ENCODE measurements at regions not wholly inside any gene's neighbourhood (a gene's known extent, or its start where the extent isn't known, plus 50 kb on each side); places are given as distances from the start of the nearest gene placed in this dataset.

DNA sequence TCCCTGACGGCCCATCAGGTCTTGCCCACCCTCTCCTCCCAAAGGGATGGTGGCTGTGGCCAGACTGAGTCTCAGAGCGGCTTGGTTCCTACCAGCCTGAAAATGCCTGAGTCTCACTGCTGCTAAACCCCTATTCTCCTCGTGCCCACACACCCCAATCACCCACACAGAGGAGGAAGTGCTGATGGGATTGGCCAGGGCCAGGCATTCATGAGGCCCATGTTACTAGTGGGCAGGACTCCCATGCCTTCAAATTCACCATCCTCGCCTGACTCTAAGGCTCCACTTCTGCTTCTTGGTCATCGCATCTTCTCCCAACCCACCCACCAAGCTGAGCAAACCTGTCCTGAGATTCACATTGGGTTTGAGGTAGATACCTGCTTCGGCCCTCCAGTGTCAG, 80.1 kb upstream of the CST7 start:
- DNase-seq (ENCODE audit: low spot score) = no peak

GRCh38 chr20:24870057-24870456, 79.0 kb upstream of the CST7 start:
- DNase-seq (ENCODE audit: low spot score) = no peak

DNA sequence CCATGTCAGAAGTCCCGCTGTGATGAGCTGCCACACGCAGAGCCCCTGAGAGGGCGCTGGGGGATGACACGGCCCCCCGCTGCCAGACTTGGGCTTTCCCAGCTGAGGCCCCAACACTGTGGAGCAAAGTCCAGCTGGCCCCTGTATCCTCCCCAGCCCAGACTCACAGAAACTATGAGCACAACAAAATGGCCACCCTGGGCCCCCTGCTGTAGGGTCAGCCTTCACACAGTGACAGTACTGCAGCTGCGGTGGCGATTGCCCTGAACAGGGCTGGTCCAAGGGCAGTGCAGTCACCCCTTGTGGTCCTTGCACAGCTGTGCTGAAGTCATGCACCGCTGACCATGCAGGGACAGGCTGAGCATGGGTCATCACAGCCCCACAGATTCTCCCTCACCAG, 78.2 kb upstream of the CST7 start:
- no peak for DNase-seq (ENCODE audit: low spot score)

GRCh38 chr20:24871480-24872213, 77.4 kb upstream of the CST7 start:
- no peak for DNase-seq (ENCODE audit: low spot score)

GRCh38 chr20:24872291-24873024, 76.6 kb upstream of the CST7 start:
- DNase-seq (ENCODE audit: low spot score) = no peak

DNA sequence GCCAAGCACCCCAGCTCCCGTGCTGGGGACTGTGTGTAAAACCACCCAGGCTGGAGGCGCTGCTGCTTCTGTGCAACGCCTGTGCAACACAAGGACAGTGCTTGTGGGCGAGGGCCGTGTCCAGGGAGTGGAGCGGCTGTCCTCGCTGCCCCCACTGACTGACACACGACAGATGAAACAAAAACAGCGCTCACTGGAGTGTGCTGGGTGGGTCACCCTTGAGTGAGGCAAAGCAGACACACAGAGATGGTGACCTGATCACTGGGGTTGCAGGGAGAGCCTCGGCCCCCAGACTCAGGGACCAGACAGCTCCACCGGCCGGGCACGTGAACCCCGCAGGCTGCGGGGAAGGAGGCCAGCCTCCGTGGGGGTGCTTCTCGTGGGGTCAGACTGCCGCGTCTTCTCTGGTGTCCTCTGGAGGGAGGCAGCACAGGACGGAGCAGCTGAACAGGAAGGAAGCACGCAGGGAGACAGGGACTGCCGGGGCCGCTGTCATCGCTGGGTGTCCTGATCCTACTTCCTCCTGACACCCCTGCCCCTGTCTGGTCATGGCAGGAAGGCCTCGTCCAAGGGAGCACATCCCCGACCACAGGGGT, 75.9 kb upstream of the CST7 start:
- no peak for DNase-seq (ENCODE audit: low spot score)

GRCh38 chr20:24875078-24875477, 74.0 kb upstream of the CST7 start:
- no peak for DNase-seq (ENCODE audit: low spot score)

- DNase-seq (ENCODE audit: low spot score) = no peak
These were observed 71.4 kb upstream of the CST7 start for GRCh38 chr20:24877652-24878051.

DNA sequence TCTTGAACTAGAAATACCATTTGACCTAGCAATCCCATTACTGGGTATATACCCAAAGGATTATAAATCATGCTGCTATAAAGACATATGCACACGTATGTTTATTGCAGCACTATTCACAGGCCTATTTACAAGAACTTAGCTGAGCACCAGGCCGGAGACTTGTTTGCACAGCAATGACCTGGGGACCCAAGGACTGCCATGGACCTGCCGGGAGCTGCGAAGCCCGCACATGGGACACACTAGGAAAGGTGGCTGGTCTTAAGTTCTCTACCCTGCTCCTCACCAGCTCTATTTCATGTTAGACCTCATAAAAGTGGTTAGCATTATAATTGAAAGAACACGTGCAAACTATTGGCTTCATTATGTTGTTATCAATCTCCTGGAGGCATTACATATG, 70.4 kb upstream of the CST7 start:
- DNase-seq (ENCODE audit: low spot score) = no peak

GRCh38 chr20:24879875-24880274, 69.2 kb upstream of the CST7 start:
- DNase-seq (ENCODE audit: low spot score) = no peak

- no peak for DNase-seq (ENCODE audit: low spot score)
These were observed 68.7 kb upstream of the CST7 start for GRCh38 chr20:24880356-24880755.

DNA sequence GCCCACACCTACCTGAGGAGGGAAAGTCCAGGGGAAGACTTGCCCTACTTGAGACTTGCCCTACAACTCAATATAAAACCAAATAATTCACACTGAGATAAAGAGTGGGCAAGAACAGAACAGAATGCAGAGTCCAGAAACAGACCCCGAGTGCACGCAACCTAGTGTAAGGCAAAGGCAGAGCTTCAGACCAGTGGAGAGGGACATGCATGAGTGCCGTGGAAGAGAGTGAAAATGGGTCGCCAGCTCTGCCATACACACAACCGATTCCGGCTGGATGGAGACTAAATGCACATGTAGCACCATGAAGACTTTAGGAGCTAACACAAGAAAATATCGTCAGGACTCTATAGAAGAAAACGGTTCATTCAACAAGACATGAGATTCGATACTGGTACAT, 58.8 kb upstream of the CST7 start:
- no peak for DNase-seq (ENCODE audit: low spot score)

DNA sequence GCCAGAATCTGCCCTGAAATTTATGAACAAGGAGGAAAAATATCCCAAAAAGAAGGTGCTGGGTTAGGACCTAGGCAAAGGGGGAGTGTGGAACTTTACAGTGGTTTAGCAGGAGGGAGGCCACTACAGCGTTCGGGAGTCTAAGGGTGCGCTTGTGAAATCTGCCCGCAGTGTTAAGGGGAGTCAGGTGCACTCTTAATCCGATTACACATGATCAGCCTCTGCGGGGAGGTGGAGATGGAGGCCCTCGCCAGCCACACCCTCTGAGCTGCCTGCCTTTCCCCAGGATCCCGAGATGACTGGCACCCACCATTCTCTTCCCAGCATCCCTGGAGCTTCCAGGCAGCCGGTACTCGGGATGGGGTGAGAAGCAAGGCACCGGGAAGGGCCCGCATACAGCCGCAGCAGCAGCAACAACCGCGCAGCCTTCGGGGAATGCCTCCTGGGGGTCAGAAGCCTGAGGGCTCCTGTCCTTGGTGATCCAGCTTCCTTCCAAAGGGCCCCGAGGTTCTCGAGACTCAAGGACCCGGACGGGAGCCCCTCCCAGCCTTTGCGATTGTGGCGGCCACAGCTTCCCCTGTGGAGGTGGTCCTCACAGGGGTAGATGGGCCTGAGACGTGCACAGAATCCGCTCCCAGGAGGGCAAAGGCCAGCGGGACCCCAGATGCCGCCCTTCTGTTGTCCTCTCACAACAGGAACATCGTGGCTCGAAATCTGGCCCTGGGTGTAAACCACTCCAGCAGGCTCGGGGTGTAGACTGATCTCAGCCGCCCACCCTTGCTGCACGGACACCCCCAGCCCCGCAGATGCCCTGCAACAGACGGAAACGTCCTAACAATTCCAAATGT, 57.3 kb upstream of the CST7 start:
- DNase-seq (ENCODE audit: low spot score) = no peak

GRCh38 chr20:24892522-24892921, 56.5 kb upstream of the CST7 start:
- no peak for DNase-seq (ENCODE audit: low spot score)

DNA sequence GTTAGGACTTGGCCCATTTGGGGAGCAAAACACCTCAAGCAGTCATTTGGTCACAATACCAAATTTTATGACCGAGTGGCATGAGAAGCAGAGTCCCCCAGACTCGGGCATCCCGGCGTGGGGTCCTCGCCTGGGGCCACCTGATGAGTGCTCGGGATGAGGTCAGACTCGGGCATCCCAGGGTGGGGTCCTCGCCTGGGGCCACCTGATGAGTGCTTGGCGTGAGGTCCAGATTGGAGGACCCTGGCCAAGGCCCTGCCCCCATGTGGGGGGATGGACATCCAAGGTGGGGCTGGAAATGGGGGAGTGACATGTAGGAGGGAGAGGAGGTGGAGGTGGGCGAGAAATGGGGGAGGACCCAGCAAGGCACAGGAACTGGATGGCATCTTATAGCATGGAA, 56.1 kb upstream of the CST7 start:
- no peak for DNase-seq (ENCODE audit: low spot score)

- no peak for DNase-seq (ENCODE audit: low spot score)
These were observed 54.6 kb upstream of the CST7 start for GRCh38 chr20:24894488-24894887.

GRCh38 chr20:24894967-24895366, 54.1 kb upstream of the CST7 start:
- DNase-seq (ENCODE audit: low spot score) = no peak

- DNase-seq (ENCODE audit: low spot score) = no peak
These were observed 53.6 kb upstream of the CST7 start for GRCh38 chr20:24895431-24895830.

DNA sequence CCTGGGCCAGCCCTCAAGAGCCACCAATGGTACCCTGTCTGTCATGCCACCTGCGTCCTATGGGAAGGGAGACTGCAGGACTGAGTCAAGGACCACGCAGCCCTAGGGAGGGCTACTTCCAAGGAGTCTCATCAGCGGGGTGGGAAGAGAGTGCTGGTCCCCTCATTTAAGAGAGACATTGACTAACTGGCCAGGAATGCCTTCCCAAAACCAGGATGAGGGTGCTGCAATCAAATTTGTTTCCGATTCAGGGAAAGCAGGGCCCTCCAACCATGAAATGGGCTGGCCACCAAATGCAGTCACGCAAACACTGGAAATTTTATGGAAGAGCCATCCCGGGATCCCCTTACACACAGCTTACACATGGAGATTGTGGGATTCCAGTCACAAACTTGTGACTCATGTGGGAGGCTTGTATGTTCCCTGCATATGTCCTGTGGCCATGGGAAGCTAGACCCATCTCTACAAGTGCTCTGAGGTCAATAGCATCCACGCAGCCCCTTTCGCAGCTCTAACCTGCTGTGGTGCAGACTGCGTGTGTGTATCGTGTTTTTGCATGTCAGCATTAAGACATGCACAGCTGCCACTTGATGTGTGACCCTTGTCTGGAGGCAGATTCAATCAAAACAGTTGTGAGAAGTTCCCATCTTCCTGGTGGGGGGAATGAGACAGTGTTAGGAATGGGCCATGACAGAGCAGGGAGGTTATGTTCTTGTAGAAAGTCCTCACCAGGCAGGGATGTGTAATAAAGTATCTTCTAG, 53.0 kb upstream of the CST7 start:
- no peak for DNase-seq (ENCODE audit: low spot score)

DNA sequence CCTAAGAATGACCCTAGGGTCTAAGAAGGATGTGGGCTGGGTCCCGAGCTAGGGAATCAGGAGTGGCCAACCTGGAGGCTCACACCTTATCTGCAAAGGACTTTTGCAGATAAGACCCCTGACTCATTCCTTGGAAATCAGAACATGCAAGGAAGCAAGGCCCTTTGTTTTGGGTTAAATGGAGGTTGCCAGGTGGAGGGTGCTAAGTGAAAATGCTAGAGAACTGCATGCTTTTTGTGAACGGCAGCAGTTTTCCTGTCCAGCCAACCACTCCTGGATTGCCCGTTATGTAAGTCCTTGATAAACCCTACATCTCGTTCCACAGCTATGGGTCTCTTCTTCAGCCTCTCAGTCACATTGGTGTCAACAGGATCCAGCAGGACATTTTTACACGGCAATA, 52.1 kb upstream of the CST7 start:
- DNase-seq (ENCODE audit: low spot score) = no peak

- DNase-seq (ENCODE audit: low spot score) = no peak
These were observed 51.1 kb upstream of the CST7 start for GRCh38 chr20:24897974-24898373.

- no peak for DNase-seq (ENCODE audit: low spot score)
These were observed 49.9 kb upstream of the CST7 start for GRCh38 chr20:24899153-24899552.

All from H4 (cell line).